Bronchial epithelial cell (primary cell): ENCODE measurements at regions not wholly inside any gene's neighbourhood (a gene's known extent, or its start where the extent isn't known, plus 50 kb on each side); places are given as distances from the start of the nearest gene placed in this dataset.

Source experiments
- DNase-seq: peaks from one replicate; pipeline ENCODE4 v3.0.0-alpha.2; 2010; ENCODE audit warnings: low read depth
- FAIRE-seq: peaks from 2 replicates; lab custom pipeline; 2011; peaks lifted over from hg19 to GRCh38; lab: Jason Lieb, UNC
- H3K27me3 ChIP-seq: 2 replicates; pipeline ENCODE4 v1.5.1; 2011; ENCODE audit warnings: low read length; ENCODE audit not compliant: control insufficient read depth, insufficient read depth
- H3K36me3 ChIP-seq: 2 replicates; pipeline ENCODE4 v1.5.1; 2011; ENCODE audit warnings: low read length; ENCODE audit not compliant: control insufficient read depth, insufficient read depth
- H3K4me3 ChIP-seq: 2 replicates; pipeline ENCODE4 v1.5.1; 2011; ENCODE audit warnings: mild to moderate bottlenecking, low read depth, low read length, control low read depth
- CTCF ChIP-seq: IDR thresholded peaks from 2 replicates; pipeline ENCODE4 v1.5.1; 2011; ENCODE audit warnings: mild to moderate bottlenecking, moderate library complexity, low read length, control low read depth, inconsistent platforms; ENCODE audit not compliant: insufficient read depth, severe bottlenecking

GRCh38 chr11:28836285-28837081 is 728.3 kb downstream of the METTL15 start:
- Histone ChIP-seq H3K4me3 (no peak overlapping the region), H3K27me3 (no peaks in the 10 kb centered on the region), H3K36me3 (no peaks in the 10 kb centered on the region)
- FAIRE-seq = peak; percentile 66
- TF ChIP-seq CTCF = no peak
- DNase-seq = peak; percentile 97

- Histone ChIP-seq H3K27me3 (no peaks in the 10 kb centered on the region), H3K36me3 (no peaks in the 10 kb centered on the region), H3K4me3 (no peak overlapping the region)
- FAIRE-seq = no peak
- DNase-seq = peak; percentile 78
- no peak for TF ChIP-seq CTCF
Observed at GRCh38 chr11:28835790-28836189, 727.6 kb downstream of the METTL15 start.

- FAIRE-seq = no peak
Observed at GRCh38 chr11:28835317-28835716, 727.1 kb downstream of the METTL15 start.

GRCh38 chr11:28834877-28835276 is 726.7 kb downstream of the METTL15 start:
- no peak overlapping the region for H3K4me3 ChIP-seq
- H3K27me3 ChIP-seq = no peaks in the 10 kb centered on the region
- no peak for FAIRE-seq
- H3K36me3 ChIP-seq = no peaks in the 10 kb centered on the region
- peak; percentile 84 for DNase-seq
- TF ChIP-seq CTCF = no peak

More at GRCh38 chr11:28835317-28835716, 727.1 kb downstream of the METTL15 start:
- Histone ChIP-seq H3K4me3 (no peak overlapping the region), H3K36me3 (no peaks in the 10 kb centered on the region), H3K27me3 (no peaks in the 10 kb centered on the region)
- no peak for TF ChIP-seq CTCF
- no peak for DNase-seq

- TF ChIP-seq CTCF = no peak
- FAIRE-seq = no peak
- peak; percentile 94 for DNase-seq
Observed at GRCh38 chr11:28833670-28834069, 725.5 kb downstream of the METTL15 start.

GRCh38 chr11:28833169-28833568 is 725.0 kb downstream of the METTL15 start:
- no peak for FAIRE-seq
- DNase-seq = no peak
- Histone ChIP-seq H3K4me3 (no peak overlapping the region), H3K36me3 (no peaks in the 10 kb centered on the region), H3K27me3 (no peaks in the 10 kb centered on the region)
- TF ChIP-seq CTCF = no peak

More at GRCh38 chr11:28833670-28834069, 725.5 kb downstream of the METTL15 start:
- Histone ChIP-seq H3K27me3 (no peaks in the 10 kb centered on the region), H3K36me3 (no peaks in the 10 kb centered on the region), H3K4me3 (no peak overlapping the region)
